ENCODE measurements at regions not wholly inside any gene's neighbourhood (a gene's known extent, or its start where the extent isn't known, plus 50 kb on each side); places are given as distances from the start of the nearest gene placed in this dataset.

- DNase-seq (ENCODE audit: insufficient read length, low spot score) (no peak), FAIRE-seq (no peak)
Measured at GRCh38 chr2:14422426-14422825, 210.1 kb upstream of the LRATD1 start.

DNA sequence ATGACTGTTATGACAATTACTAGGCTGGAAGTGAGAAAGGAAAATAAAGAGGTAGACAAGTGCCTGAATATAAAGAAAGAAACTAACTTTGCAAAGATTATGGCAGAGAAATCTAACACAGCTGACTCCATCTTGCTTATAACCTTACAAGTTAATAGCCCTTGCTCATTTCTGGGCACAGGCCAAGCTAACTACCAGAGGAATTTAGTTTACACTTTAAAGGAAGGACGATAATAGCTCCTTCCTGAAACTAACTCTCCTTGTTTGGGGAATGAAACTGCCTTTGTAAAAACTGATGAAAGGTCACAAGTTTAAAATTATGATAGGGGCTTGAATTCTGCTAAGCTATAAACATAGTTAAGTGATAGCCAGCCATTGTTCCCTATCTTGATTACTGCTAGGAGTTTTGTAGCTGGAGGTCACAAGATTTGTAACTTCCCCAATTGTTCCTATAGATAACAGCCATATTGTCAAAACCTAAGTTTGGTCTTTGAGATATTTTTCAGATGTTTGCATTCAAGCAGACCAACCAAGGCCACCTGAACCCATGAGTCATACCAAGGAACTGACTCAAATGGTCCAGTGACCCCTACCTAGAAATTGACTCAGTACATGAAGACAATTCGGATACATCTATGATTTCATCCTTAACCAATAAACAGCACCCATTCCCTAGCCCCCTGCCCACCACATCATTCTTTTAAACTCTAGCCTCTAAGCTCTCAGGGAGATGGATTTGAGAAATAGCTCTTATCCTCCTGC is 209.2 kb upstream of the LRATD1 start:
- TF ChIP-seq POLR2AphosphoS5 (IDR thresholded peaks at IDR 0.05; ENCODE audit: low read depth, low read length) (no peak), POLR2A (IDR thresholded peaks at IDR 0.05; ENCODE audit: low read depth, low read length) (no peak), POU2F2 (IDR thresholded peaks at IDR 0.05; ENCODE audit: low read depth, low read length) (no peak), PAX5 (IDR thresholded peaks at IDR 0.05; ENCODE audit: insufficient read depth, low read length, severe bottlenecking) (no peak), TAF1 (IDR thresholded peaks at IDR 0.05; ENCODE audit: low read depth, low read length) (no peak), SPI1 (IDR thresholded peaks at IDR 0.05; ENCODE audit: low read depth, low read length) (no peak)
- no peak for FAIRE-seq
- DNase-seq (ENCODE audit: insufficient read length, low spot score) = no peak

More at GRCh38 chr2:14422426-14422825, 210.1 kb upstream of the LRATD1 start:
- no peak for TF ChIP-seq PAX5 (IDR thresholded peaks at IDR 0.05; ENCODE audit: insufficient read depth, low read length, severe bottlenecking)
- TF ChIP-seq POLR2A (IDR thresholded peaks at IDR 0.05; ENCODE audit: low read depth, low read length) = no peak
- TF ChIP-seq SPI1 (IDR thresholded peaks at IDR 0.05; ENCODE audit: low read depth, low read length) = no peak
- no peak for TF ChIP-seq POU2F2 (IDR thresholded peaks at IDR 0.05; ENCODE audit: low read depth, low read length)
- TF ChIP-seq POLR2AphosphoS5 (IDR thresholded peaks at IDR 0.05; ENCODE audit: low read depth, low read length) = no peak
- TF ChIP-seq TAF1 (IDR thresholded peaks at IDR 0.05; ENCODE audit: low read depth, low read length) = no peak

DNA sequence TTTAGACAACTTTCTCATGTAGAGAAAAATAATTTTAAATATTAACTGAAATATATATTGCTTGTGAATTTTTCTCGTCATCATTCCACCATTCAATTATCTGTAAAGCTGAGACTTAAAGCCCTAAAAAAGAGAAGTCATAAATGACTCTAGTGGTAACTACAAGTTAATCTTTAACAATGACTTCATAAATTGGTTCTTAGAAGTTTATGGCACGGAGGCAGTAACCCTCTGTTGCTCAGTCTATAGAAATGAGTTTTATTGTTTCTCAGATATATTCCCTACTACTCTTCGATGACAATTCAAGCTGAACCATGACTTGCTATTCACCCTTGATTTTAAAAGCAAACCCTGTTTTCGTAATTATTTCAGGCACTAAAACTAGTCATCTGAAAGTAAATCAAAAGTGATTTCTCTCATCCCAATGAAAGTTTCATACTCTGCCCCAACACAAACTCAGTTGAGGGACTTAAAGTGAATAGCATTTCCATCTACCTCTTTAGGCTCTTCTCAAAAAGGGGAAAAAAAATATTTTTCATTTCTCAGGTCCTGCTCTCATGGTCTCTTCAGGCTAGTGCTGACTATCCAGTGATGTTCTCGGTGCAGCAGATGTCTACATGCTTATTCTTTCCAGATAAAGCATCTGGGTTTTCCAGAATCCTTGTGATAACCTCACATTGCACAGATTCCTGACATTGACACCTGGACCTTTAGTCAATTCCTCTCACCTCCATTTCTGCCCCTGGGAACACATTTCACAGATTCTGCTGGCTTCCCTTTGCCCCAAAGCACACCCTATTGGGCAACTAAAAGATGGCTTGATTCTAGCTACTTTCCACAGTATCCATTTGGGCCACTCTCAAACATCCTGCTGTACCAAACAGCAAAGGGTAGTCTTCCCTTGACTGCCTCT is 207.8 kb upstream of the LRATD1 start:
- FAIRE-seq (no peak), DNase-seq (ENCODE audit: insufficient read length, low spot score) (no peak)
- TF ChIP-seq SPI1 (IDR thresholded peaks at IDR 0.05; ENCODE audit: low read depth, low read length) = no peak

DNA sequence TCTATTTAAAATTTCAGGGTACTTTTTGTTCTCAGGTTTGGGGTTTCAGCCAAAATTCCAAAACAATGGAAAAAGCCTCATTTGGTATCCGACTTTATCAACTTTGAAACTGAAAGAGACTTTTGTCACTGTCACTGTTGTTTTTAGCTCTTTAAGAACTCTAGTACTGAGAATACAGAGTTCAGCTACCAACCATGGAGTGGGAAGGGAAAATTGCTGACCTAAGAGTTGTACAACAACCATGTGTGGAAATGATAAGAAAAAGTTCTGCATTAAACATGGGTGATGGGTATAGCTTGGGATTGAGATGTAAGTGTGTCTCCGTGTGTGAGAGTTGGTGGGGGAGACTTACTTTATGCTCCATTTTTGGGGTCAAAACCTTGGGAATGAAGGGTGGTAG is 206.6 kb upstream of the LRATD1 start:
- TF ChIP-seq POLR2A (IDR thresholded peaks at IDR 0.05; ENCODE audit: low read depth, low read length) (no peak), POU2F2 (IDR thresholded peaks at IDR 0.05; ENCODE audit: low read depth, low read length) (no peak), SPI1 (IDR thresholded peaks at IDR 0.05; ENCODE audit: low read depth, low read length) (no peak), TAF1 (IDR thresholded peaks at IDR 0.05; ENCODE audit: low read depth, low read length) (no peak), POLR2AphosphoS5 (IDR thresholded peaks at IDR 0.05; ENCODE audit: low read depth, low read length) (no peak), PAX5 (IDR thresholded peaks at IDR 0.05; ENCODE audit: insufficient read depth, low read length, severe bottlenecking) (no peak)
- DNase-seq (ENCODE audit: insufficient read length, low spot score) (no peak), FAIRE-seq (no peak)

DNA sequence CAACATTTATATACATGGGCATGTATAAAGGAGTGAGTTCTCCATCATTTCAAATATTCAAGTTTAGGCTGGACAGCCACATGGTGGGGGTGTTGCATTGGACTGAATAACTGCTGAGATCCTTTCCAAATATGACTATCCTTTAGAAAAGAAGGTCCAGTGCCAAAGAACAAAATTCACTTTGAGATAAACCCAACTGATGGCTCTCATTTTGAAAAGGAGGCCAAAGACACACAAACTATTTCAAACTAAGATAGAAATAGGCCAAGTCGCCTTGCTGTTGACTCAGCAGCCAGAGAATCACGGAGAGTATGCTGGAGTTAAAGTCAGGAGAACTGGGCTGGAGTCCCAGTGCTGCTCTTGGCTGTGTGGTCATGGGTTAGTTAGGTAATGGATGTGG is 204.5 kb upstream of the LRATD1 start:
- DNase-seq (ENCODE audit: insufficient read length, low spot score) (no peak), FAIRE-seq (no peak)
- TF ChIP-seq POLR2A (IDR thresholded peaks at IDR 0.05; ENCODE audit: low read depth, low read length) (no peak), SPI1 (IDR thresholded peaks at IDR 0.05; ENCODE audit: low read depth, low read length) (no peak), TAF1 (IDR thresholded peaks at IDR 0.05; ENCODE audit: low read depth, low read length) (no peak), POLR2AphosphoS5 (IDR thresholded peaks at IDR 0.05; ENCODE audit: low read depth, low read length) (no peak), POU2F2 (IDR thresholded peaks at IDR 0.05; ENCODE audit: low read depth, low read length) (no peak), PAX5 (IDR thresholded peaks at IDR 0.05; ENCODE audit: insufficient read depth, low read length, severe bottlenecking) (no peak)

DNA sequence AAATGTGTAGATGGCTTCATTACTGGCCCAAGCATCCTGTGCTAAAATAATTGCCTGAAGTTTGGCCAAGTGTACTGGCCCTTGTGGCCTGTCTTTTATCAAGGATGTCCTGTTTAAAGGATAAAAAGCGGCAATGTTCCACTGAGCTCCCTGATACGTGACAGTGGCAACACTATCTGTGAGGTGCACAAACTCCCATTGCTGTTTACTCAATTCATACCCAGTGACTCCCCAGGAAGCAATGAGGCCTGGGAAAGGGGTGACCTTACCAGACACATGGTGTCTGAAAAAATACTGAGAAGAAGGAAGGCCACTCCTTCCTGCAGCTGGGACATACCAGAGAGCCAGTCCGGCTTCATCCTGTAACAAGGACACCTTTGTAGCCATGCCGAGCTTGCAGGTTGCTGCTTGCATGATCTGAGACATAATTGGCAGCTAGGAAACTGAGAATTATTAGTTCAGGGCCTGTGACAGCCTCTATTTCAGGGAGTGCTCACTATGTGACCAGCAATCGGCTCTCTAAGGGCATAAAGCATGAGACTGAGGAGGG is 198.5 kb upstream of the LRATD1 start:
- DNase-seq (ENCODE audit: insufficient read length, low spot score) (no peak), FAIRE-seq (no peak)
- TF ChIP-seq PAX5 (IDR thresholded peaks at IDR 0.05; ENCODE audit: insufficient read depth, low read length, severe bottlenecking) (no peak), SPI1 (IDR thresholded peaks at IDR 0.05; ENCODE audit: low read depth, low read length) (no peak), POU2F2 (IDR thresholded peaks at IDR 0.05; ENCODE audit: low read depth, low read length) (no peak), TAF1 (IDR thresholded peaks at IDR 0.05; ENCODE audit: low read depth, low read length) (no peak), POLR2A (IDR thresholded peaks at IDR 0.05; ENCODE audit: low read depth, low read length) (no peak), POLR2AphosphoS5 (IDR thresholded peaks at IDR 0.05; ENCODE audit: low read depth, low read length) (no peak)

- TF ChIP-seq POLR2AphosphoS5 (IDR thresholded peaks at IDR 0.05; ENCODE audit: low read depth, low read length) (no peak), TAF1 (IDR thresholded peaks at IDR 0.05; ENCODE audit: low read depth, low read length) (no peak), PAX5 (IDR thresholded peaks at IDR 0.05; ENCODE audit: insufficient read depth, low read length, severe bottlenecking) (no peak), SPI1 (IDR thresholded peaks at IDR 0.05; ENCODE audit: low read depth, low read length) (no peak), POLR2A (IDR thresholded peaks at IDR 0.05; ENCODE audit: low read depth, low read length) (no peak), POU2F2 (IDR thresholded peaks at IDR 0.05; ENCODE audit: low read depth, low read length) (no peak)
Measured at GRCh38 chr2:14445670-14446069, 186.8 kb upstream of the LRATD1 start.

DNA sequence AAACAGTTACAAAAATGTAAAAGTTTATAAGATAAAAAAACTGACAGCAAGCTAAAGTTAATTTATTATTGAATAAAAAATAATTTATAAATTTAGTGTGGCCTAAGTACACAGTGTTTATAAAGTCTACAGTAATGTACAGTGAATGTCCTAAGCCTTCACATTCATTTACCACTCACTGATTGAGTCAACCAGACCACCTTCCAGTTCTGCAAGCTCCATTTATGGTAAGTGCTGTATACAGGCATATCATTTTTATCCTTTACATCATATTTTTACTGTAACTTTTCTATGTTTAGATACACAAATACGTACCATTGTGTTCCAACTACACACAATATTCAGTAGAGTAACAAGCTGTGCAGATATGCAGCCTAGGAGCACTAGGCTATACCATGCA is 184.2 kb upstream of the LRATD1 start:
- FAIRE-seq = no peak
- no peak for DNase-seq (ENCODE audit: insufficient read length, low spot score)
- no peak for TF ChIP-seq POLR2AphosphoS5 (IDR thresholded peaks at IDR 0.05; ENCODE audit: low read depth, low read length)
- no peak for TF ChIP-seq SPI1 (IDR thresholded peaks at IDR 0.05; ENCODE audit: low read depth, low read length)

More at GRCh38 chr2:14445670-14446069, 186.8 kb upstream of the LRATD1 start:
- FAIRE-seq (no peak), DNase-seq (ENCODE audit: insufficient read length, low spot score) (no peak)

DNA sequence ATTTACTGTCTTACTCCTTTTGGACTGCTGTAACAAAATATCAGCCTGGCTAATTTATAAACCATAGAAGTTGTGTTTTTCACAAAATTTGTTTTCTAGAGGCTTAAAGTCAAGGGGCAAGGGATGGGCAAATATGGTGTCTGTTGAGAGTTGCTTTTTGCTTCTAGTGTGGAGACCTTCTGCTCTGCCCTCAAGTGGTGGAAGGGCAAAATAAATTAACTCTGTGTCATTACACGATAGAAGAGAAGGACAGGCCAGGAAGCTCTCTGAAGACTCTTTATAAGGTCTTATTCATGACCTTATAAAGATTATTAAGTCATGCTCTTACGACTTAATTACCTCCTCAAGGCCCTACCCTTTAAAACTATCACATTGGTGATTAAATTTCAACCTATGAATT is 181.2 kb upstream of the LRATD1 start:
- no peak for DNase-seq (ENCODE audit: insufficient read length, low spot score)
- TF ChIP-seq TAF1 (IDR thresholded peaks at IDR 0.05; ENCODE audit: low read depth, low read length) (no peak), POLR2A (IDR thresholded peaks at IDR 0.05; ENCODE audit: low read depth, low read length) (no peak), SPI1 (IDR thresholded peaks at IDR 0.05; ENCODE audit: low read depth, low read length) (no peak), POLR2AphosphoS5 (IDR thresholded peaks at IDR 0.05; ENCODE audit: low read depth, low read length) (no peak), POU2F2 (IDR thresholded peaks at IDR 0.05; ENCODE audit: low read depth, low read length) (no peak), PAX5 (IDR thresholded peaks at IDR 0.05; ENCODE audit: insufficient read depth, low read length, severe bottlenecking) (no peak)
- FAIRE-seq = no peak
